Activated CD8-positive, alpha-beta T cell treated with anti-CD3 and anti-CD28 coated beads, Interleukin-2, amount 10 ng/mL, durations not matched to agents 7 days and 5 days (primary cell): ENCODE measurements at regions not wholly inside any gene's neighbourhood (a gene's known extent, or its start where the extent isn't known, plus 50 kb on each side); places are given as distances from the start of the nearest gene placed in this dataset.

Experiments
- ATAC-seq: fragments of 150-1000 bp; cut with Tn5 transposase; one replicate; pipeline ENCODE4 v1.10.0; 2021; ENCODE audit warnings: moderate library complexity
- CTCF ChIA-PET: fragments of 350-600 bp; sonication (Branson Sonifier 250); formaldehyde crosslinking; loops from one replicate; lab custom pipeline; 2021; ENCODE audit warnings: antibody characterized with exemption; lab: Charles Lee
- POLR2A ChIA-PET: fragments of 350-600 bp; sonication (Branson Sonifier 250); formaldehyde crosslinking; loops from one replicate; lab custom pipeline; 2021; ENCODE audit warnings: antibody characterized with exemption; lab: Charles Lee
- DNase-seq: peaks from one replicate; pipeline ENCODE4 v3.0.0-alpha.2; 2020
- H3K27ac Mint-ChIP-seq: one replicate; pipeline ENCODE4 v1.8.0; 2021; ENCODE audit warnings: mild to moderate bottlenecking, mixed read lengths
- H3K27me3 Mint-ChIP-seq: one replicate; pipeline ENCODE4 v1.8.0; 2021; ENCODE audit warnings: low read depth, mixed read lengths
- H3K36me3 Mint-ChIP-seq: one replicate; pipeline ENCODE4 v1.8.0; 2021; ENCODE audit warnings: low read depth, mixed read lengths
- H3K4me1 Mint-ChIP-seq: one replicate; pipeline ENCODE4 v1.8.0; 2021; ENCODE audit warnings: low read depth, mixed read lengths
- H3K4me3 Mint-ChIP-seq: one replicate; pipeline ENCODE4 v1.8.0; 2021; ENCODE audit warnings: mild to moderate bottlenecking, mixed read lengths
- H3K9me3 Mint-ChIP-seq: one replicate; pipeline ENCODE4 v1.8.0; 2022; ENCODE audit warnings: mixed read lengths; ENCODE audit not compliant: insufficient read depth

- no peaks in the 10 kb centered on the region for H3K36me3 Mint-ChIP-seq
- H3K4me3 Mint-ChIP-seq: no peak overlapping the region
- H3K9me3 Mint-ChIP-seq: no peaks in the 10 kb centered on the region
- CTCF ChIA-PET: no interaction called here
- ATAC-seq (no peak), DNase-seq (no peak)
- H3K27me3 Mint-ChIP-seq: no peaks in the 10 kb centered on the region
- POLR2A ChIA-PET: no interaction called here
- H3K27ac Mint-ChIP-seq: no peak overlapping the region
- H3K4me1 Mint-ChIP-seq: no peaks in the 10 kb centered on the region
Measured at GRCh38 chr19:31668921-31669320, 319.7 kb upstream of the TSHZ3 start.

GRCh38 chr19:31670931-31671330 lies 321.7 kb upstream of the TSHZ3 start:
- H3K27ac Mint-ChIP-seq: no peak overlapping the region
- H3K4me1 Mint-ChIP-seq: no peaks in the 10 kb centered on the region
- ChIA-PET CTCF (no interaction called here), POLR2A (no interaction called here)
- ATAC-seq (no peak), DNase-seq (no peak)
- no peak overlapping the region for H3K4me3 Mint-ChIP-seq
- H3K9me3 Mint-ChIP-seq: no peaks in the 10 kb centered on the region
- H3K36me3 Mint-ChIP-seq: no peaks in the 10 kb centered on the region
- no peaks in the 10 kb centered on the region for H3K27me3 Mint-ChIP-seq

GRCh38 chr19:31671411-31672035 lies 322.3 kb upstream of the TSHZ3 start:
- H3K4me3 Mint-ChIP-seq: no peak overlapping the region
- no peaks in the 10 kb centered on the region for H3K36me3 Mint-ChIP-seq
- no peaks in the 10 kb centered on the region for H3K27me3 Mint-ChIP-seq
- ChIA-PET POLR2A (no interaction called here), CTCF (no interaction called here)
- no peaks in the 10 kb centered on the region for H3K4me1 Mint-ChIP-seq
- H3K9me3 Mint-ChIP-seq: no peaks in the 10 kb centered on the region
- ATAC-seq (no peak), DNase-seq (no peak)
- H3K27ac Mint-ChIP-seq: no peak overlapping the region

- no peaks in the 10 kb centered on the region for H3K9me3 Mint-ChIP-seq
- no peaks in the 10 kb centered on the region for H3K36me3 Mint-ChIP-seq
- H3K27ac Mint-ChIP-seq: no peak overlapping the region
- DNase-seq (no peak), ATAC-seq (no peak)
- H3K4me3 Mint-ChIP-seq: no peak overlapping the region
- no peaks in the 10 kb centered on the region for H3K4me1 Mint-ChIP-seq
- CTCF ChIA-PET: no interaction called here
- POLR2A ChIA-PET: no interaction called here
- no peaks in the 10 kb centered on the region for H3K27me3 Mint-ChIP-seq
Measured at GRCh38 chr19:31674503-31675192, 325.4 kb upstream of the TSHZ3 start.

GRCh38 chr19:31675193-31675913 lies 326.1 kb upstream of the TSHZ3 start:
- Mint-ChIP-seq H3K4me3 (no peak overlapping the region), H3K27me3 (no peaks in the 10 kb centered on the region), H3K36me3 (no peaks in the 10 kb centered on the region), H3K27ac (no peak overlapping the region), H3K9me3 (no peaks in the 10 kb centered on the region), H3K4me1 (no peaks in the 10 kb centered on the region)
- ATAC-seq (no peak), DNase-seq (no peak)
- ChIA-PET CTCF (no interaction called here), POLR2A (no interaction called here)

GRCh38 chr19:31676271-31677004 lies 327.2 kb upstream of the TSHZ3 start:
- no peak overlapping the region for H3K27ac Mint-ChIP-seq
- no peak for DNase-seq
- H3K27me3 Mint-ChIP-seq: no peaks in the 10 kb centered on the region
- no peak for ATAC-seq
- H3K36me3 Mint-ChIP-seq: no peaks in the 10 kb centered on the region
- POLR2A ChIA-PET: no interaction called here
- no peak overlapping the region for H3K4me3 Mint-ChIP-seq
- no peaks in the 10 kb centered on the region for H3K9me3 Mint-ChIP-seq
- CTCF ChIA-PET: interaction anchor here (0.7 kb wide), 1 partner anchor 925 kb away, joined by 3 read pairs; no protein-coding TSS in a partner anchor
- no peaks in the 10 kb centered on the region for H3K4me1 Mint-ChIP-seq

GRCh38 chr19:31678421-31678820 lies 329.2 kb upstream of the TSHZ3 start:
- ChIA-PET CTCF (no interaction called here), POLR2A (no interaction called here)
- no peak for ATAC-seq
- no peak overlapping the region for H3K4me3 Mint-ChIP-seq
- H3K27ac Mint-ChIP-seq: no peak overlapping the region
- H3K4me1 Mint-ChIP-seq: no peaks in the 10 kb centered on the region
- H3K27me3 Mint-ChIP-seq: no peaks in the 10 kb centered on the region
- no peaks in the 10 kb centered on the region for H3K9me3 Mint-ChIP-seq
- H3K36me3 Mint-ChIP-seq: no peaks in the 10 kb centered on the region
- DNase-seq: no peak

- CTCF ChIA-PET: no interaction called here
- Mint-ChIP-seq H3K4me3 (no peak overlapping the region), H3K4me1 (no peaks in the 10 kb centered on the region), H3K27me3 (no peaks in the 10 kb centered on the region), H3K36me3 (no peaks in the 10 kb centered on the region), H3K27ac (no peak overlapping the region), H3K9me3 (no peaks in the 10 kb centered on the region)
- DNase-seq (no peak), ATAC-seq (no peak)
- POLR2A ChIA-PET: interaction anchor here (0.6 kb wide), 1 partner anchor 166 kb away, joined by 3 read pairs; no protein-coding TSS in a partner anchor
Measured at GRCh38 chr19:31681121-31681520, 331.9 kb upstream of the TSHZ3 start.

GRCh38 chr19:31693131-31693932 lies 344.1 kb upstream of the TSHZ3 start:
- H3K36me3 Mint-ChIP-seq: no peaks in the 10 kb centered on the region
- no peaks in the 10 kb centered on the region for H3K27me3 Mint-ChIP-seq
- ATAC-seq (no peak), DNase-seq (no peak)
- no peak overlapping the region for H3K27ac Mint-ChIP-seq
- POLR2A ChIA-PET: no interaction called here
- CTCF ChIA-PET: no interaction called here
- H3K9me3 Mint-ChIP-seq: no peaks in the 10 kb centered on the region
- no peak overlapping the region for H3K4me3 Mint-ChIP-seq
- H3K4me1 Mint-ChIP-seq: no peaks in the 10 kb centered on the region

- Mint-ChIP-seq H3K27me3 (no peaks in the 10 kb centered on the region), H3K36me3 (no peaks in the 10 kb centered on the region), H3K27ac (no peak overlapping the region), H3K9me3 (no peaks in the 10 kb centered on the region), H3K4me3 (no peak overlapping the region), H3K4me1 (no peaks in the 10 kb centered on the region)
- CTCF ChIA-PET: no interaction called here
- DNase-seq (no peak), ATAC-seq (no peak)
- POLR2A ChIA-PET: no interaction called here
Measured at GRCh38 chr19:31693933-31694269, 344.7 kb upstream of the TSHZ3 start.

GRCh38 chr19:31694761-31695160 lies 345.5 kb upstream of the TSHZ3 start:
- H3K4me3 Mint-ChIP-seq: no peak overlapping the region
- H3K27me3 Mint-ChIP-seq: no peaks in the 10 kb centered on the region
- H3K27ac Mint-ChIP-seq: no peak overlapping the region
- no peaks in the 10 kb centered on the region for H3K9me3 Mint-ChIP-seq
- CTCF ChIA-PET: no interaction called here
- DNase-seq (no peak), ATAC-seq (no peak)
- no peaks in the 10 kb centered on the region for H3K4me1 Mint-ChIP-seq
- POLR2A ChIA-PET: no interaction called here
- H3K36me3 Mint-ChIP-seq: no peaks in the 10 kb centered on the region
